ENCODE measurements at regions not wholly inside any gene's neighbourhood (a gene's known extent, or its start where the extent isn't known, plus 50 kb on each side); places are given as distances from the start of the nearest gene placed in this dataset.

DNA sequence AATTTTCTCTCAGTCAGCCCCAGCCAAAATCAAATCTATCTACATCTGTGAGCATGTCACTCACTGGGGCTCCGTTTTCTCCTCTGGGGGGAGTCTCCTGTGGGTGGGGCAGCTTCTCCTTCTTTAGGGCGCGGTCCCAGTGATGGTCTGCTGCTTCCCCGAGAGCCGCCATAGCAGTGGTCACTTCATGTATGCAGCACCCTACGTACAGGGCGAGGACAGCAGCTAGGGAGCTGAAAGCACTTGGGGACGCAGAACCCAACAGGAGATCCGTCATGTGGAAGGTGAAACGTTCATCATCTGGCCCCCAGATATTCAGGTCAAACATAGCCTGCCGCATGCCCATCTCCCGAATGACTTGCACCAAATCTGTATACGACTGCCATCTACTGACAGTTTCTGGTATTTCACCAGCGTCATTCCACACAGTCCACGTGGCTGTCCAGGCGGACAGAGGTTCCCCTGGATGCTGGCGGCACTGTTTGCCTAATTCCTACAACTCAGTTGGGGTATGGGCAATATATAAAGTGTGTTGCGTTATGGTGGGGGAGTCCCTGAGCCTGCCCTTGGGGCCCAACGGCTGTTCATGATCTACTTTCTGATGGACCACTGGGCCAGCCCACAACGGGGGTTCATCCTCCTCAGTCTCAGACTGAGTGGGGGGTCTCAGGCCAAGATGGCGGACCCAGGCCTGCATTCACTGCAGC is 795.0 kb downstream of the EFNA5 start:
- Mint-ChIP-seq H3K27ac (no peak overlapping the region), H3K9me3 (no peaks in the 10 kb centered on the region), H3K4me1 (no peaks in the 10 kb centered on the region), H3K4me3 (no peak overlapping the region), H3K36me3 (no peaks in the 10 kb centered on the region), H3K27me3 (no peaks in the 10 kb centered on the region)

DNA sequence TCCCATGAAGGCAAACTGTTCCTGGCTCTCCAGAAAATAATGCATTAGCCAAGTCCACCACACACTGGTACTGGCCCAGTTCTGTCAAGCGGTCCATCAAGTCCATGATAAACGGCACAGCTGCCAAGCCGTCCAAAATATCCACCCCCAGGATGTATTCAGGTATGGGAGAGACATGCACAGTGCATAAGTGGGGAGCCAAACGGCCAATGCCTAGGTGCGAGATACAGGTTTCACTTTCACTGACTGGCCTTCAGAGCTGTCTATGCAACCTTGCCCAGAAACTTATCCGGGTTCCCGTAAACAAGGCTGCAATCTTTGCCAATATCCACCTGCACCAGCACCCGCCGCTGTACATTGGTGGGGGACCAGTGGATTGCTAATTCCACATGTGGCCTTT is 795.8 kb downstream of the EFNA5 start:
- Mint-ChIP-seq H3K27me3 (no peaks in the 10 kb centered on the region), H3K27ac (no peak overlapping the region), H3K9me3 (no peaks in the 10 kb centered on the region), H3K36me3 (no peaks in the 10 kb centered on the region), H3K4me3 (no peak overlapping the region), H3K4me1 (no peaks in the 10 kb centered on the region)

DNA sequence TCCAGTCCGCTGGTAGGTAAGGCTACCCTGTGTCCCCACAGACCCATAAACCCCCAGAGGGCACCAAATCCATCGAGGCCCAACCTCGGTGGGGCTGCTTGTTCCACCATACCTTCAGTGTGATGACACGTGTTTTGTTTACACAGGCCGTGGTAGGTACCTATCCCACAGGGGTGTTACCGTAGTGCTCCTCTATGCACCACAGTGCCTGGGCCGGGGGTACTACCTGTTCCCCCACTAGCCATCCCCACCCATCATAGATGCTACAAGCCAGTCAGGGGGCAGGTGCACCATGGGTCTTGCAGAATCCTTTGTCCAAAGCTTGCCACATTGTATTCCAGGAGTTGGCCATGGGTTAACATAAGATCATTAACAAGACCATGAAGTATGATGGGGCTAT is 796.2 kb downstream of the EFNA5 start:
- no peak overlapping the region for H3K27ac Mint-ChIP-seq
- no peaks in the 10 kb centered on the region for H3K27me3 Mint-ChIP-seq
- no peak overlapping the region for H3K4me3 Mint-ChIP-seq
- H3K9me3 Mint-ChIP-seq: no peaks in the 10 kb centered on the region
- no peaks in the 10 kb centered on the region for H3K4me1 Mint-ChIP-seq
- H3K36me3 Mint-ChIP-seq: no peaks in the 10 kb centered on the region

DNA sequence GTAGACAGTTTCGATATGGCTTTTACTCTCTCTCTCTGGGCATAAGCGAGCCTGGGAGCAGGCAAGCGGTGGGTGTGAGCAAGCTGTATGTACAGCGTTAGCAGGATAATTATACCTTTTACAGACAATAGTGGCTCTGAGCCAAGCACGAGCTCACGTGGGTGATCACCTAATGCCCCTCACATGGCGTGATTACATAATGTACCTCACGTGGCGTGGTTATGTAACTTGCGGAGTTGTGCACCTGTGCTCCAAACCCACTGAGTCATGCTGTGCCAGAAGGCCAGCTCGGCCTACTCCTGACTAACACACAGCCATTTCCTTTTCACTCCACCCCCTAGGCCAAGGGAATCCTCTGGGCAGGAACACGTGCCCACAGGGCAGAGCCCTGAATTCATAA is 797.2 kb downstream of the EFNA5 start:
- Mint-ChIP-seq H3K27ac (no peak overlapping the region), H3K9me3 (no peaks in the 10 kb centered on the region), H3K27me3 (no peaks in the 10 kb centered on the region)

DNA sequence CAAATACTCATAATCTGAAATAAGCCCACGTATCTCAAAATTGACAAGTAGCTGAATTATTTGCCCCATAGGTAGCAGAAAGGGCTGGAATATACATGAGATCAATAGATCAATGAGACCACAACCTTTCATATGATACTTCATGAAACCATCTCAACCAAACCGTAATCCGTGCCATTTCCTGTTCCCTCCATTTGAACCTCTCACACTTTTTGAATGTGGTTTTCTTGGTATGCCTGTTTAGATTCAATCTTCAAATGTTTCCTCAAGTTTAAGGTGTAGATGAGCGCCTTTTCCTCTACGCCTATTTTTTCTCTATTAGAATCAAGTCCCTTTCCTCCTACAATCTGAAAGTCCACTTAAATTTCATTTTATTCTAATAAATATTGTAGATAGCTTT is 805.5 kb downstream of the EFNA5 start:
- no peak overlapping the region for H3K4me3 Mint-ChIP-seq
- H3K9me3 Mint-ChIP-seq: no peaks in the 10 kb centered on the region
- H3K27ac Mint-ChIP-seq: no peak overlapping the region
- H3K27me3 Mint-ChIP-seq: no peaks in the 10 kb centered on the region
- H3K36me3 Mint-ChIP-seq: no peaks in the 10 kb centered on the region
- H3K4me1 Mint-ChIP-seq: no peaks in the 10 kb centered on the region

More for the DNA sequence above, 797.2 kb downstream of the EFNA5 start:
- no peak overlapping the region for H3K4me3 Mint-ChIP-seq
- H3K36me3 Mint-ChIP-seq: no peaks in the 10 kb centered on the region
- H3K4me1 Mint-ChIP-seq: no peaks in the 10 kb centered on the region

DNA sequence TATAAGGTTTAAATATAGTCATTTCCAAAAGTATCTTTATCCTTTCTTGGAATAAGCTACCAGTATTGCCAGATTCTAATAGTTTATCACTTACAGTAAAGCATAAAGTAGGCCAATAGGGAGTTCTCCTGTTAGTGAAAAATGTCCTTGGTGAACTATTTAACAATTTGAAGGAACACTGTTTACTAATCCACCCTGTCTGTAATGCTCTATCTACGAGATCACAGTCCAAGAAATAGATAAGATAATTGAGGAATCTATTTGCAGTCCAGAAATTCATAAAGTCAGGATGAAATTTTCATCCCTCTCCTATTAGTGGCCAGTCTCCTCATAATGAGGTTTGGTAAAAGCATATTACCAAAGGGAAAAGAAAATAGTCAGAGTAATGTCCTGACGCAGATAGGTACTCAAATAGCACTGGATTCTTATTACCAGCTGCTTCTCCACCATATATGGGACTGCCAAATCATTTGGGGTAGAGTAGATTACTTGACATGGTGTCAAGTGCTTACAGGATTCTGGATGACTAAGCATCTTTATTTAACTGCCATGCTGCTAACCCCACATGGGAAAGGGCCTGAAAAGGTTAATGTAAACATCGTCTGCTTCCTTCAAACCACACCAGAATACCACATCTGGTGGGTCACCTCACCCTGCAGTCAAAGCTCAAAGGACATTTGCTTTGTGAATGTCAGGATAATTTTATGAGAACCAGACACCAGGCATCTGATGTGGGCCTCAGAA is 808.1 kb downstream of the EFNA5 start:
- H3K4me3 Mint-ChIP-seq: no peak overlapping the region
- H3K4me1 Mint-ChIP-seq: no peaks in the 10 kb centered on the region
- H3K27ac Mint-ChIP-seq: no peak overlapping the region
- H3K27me3 Mint-ChIP-seq: no peaks in the 10 kb centered on the region
- no peaks in the 10 kb centered on the region for H3K36me3 Mint-ChIP-seq
- no peaks in the 10 kb centered on the region for H3K9me3 Mint-ChIP-seq

DNA sequence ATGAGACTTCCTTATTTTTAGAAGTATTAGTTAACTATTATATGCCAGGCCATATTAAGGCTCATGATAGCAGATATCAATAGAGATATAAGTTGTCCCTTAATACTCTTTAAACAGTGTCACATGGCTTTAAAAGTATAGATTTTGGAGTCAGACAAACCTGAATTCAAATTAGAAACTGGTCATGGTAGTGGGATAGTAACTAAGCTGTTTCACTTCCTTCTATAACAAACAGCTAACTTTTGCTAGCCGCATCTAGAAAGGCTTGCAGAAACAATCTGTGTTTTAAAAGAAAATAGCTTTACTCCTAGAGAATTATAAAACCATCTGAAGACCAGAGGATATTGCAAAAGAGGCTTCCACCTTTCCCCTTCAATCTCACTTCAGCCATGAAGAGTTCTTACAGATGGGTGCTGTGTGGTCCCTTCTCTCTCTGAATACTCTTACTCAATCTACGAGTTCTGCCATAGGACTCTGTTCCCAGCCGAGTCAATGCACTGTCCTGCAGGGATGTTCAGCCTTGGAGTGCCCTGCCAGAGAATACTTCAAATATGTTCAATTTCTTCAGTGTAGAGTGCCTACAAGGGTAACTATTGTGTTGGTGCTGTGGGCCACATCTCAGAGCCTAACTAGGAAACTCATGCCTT is 810.2 kb downstream of the EFNA5 start:
- H3K9me3 Mint-ChIP-seq: no peaks in the 10 kb centered on the region
- no peaks in the 10 kb centered on the region for H3K27me3 Mint-ChIP-seq
- no peak overlapping the region for H3K27ac Mint-ChIP-seq
- no peak overlapping the region for H3K4me3 Mint-ChIP-seq
- no peaks in the 10 kb centered on the region for H3K4me1 Mint-ChIP-seq
- H3K36me3 Mint-ChIP-seq: no peaks in the 10 kb centered on the region

DNA sequence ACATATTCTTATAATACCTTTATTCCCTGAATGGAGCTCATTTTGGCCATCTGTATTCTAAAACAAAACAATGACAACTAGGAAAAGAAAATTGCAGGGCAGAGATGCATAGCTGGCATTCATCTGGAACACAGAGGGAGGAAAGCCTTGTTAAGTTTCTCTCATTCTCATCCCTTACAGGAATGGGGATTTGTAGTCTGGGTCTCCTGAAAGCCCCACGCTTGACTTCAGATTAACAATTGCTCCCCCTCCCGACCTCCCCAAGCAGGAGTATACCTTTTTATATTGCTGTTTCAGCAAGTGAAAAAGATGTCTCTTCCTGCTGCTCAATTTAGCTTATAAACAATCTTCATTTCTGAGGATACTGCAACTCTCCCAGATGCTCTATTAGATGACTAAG is 812.1 kb downstream of the EFNA5 start:
- Mint-ChIP-seq H3K9me3 (no peaks in the 10 kb centered on the region), H3K27me3 (no peaks in the 10 kb centered on the region), H3K27ac (no peak overlapping the region), H3K4me3 (no peak overlapping the region), H3K4me1 (no peaks in the 10 kb centered on the region), H3K36me3 (no peaks in the 10 kb centered on the region)

DNA sequence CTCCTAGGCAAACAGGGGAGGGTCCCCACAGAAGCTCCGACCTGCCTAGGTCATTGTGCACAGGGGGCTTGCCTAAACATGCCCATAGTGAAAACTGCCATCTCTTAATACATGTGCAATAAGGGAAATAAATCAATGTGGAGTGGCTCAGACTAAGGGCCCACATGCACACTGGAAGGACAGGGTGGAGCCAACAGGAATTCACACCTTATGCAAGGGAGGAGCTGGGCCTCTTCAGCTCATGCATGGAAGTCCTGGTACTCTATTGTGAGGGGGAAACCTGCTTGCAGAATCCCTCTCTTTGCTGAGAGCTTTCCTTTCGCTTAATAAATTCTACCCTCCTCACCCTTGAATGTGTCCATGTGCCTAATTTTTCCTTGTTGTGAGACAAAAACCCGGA is 815.8 kb downstream of the EFNA5 start:
- Mint-ChIP-seq H3K36me3 (no peaks in the 10 kb centered on the region), H3K4me3 (no peak overlapping the region), H3K9me3 (peaks cover 5% of the 10 kb centered on the region), H3K27ac (no peak overlapping the region), H3K4me1 (no peaks in the 10 kb centered on the region), H3K27me3 (no peaks in the 10 kb centered on the region)

DNA sequence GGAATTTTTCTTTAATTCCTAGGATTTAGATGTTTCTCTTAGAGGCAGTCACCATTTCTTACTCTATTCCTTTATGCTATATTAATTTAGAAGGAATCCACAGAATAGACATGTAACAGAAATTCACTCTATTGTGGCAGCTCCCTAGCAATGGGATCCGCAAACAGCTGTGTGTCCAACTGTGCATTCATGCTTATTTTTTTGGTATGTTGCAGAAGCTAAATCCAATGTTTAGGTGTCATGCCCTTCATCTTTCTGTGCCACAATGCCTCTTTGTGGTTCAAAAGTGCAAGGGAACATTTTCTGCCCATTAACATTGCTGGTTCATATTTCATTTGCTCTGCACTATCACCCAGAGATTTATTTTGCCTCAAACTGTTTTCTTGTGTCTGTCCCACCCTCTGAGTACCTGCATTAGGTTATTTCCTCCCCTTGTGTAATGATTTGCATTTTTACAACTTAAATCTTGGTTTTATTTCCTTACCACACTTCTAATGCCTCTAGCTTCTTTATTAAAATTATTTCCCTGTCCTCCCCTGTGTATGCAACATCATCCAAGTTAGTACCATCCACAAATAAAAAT is 816.5 kb downstream of the EFNA5 start:
- H3K4me1 Mint-ChIP-seq: no peaks in the 10 kb centered on the region
- H3K9me3 Mint-ChIP-seq: peaks cover 5% of the 10 kb centered on the region
- H3K27ac Mint-ChIP-seq: no peak overlapping the region
- no peaks in the 10 kb centered on the region for H3K36me3 Mint-ChIP-seq
- no peaks in the 10 kb centered on the region for H3K27me3 Mint-ChIP-seq
- H3K4me3 Mint-ChIP-seq: no peak overlapping the region

DNA sequence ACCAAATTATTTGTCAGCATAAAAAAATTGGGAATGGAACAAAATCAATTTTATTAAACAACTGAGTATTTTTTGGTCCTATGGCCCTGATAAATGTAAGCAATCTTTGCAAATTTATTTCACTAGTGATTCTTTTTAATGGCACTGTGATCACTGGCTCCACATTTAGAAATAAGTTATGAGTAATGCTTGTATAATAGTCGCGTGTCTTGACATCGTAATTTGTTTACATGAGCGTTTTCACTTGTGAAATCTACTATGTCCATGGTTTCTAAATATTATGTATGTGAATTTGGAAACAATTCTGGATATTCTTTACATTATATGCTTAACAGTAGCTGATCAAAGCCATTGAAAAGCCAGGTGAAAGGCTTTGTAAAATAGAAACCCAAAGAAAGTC is 817.5 kb downstream of the EFNA5 start:
- Mint-ChIP-seq H3K9me3 (peaks cover 5% of the 10 kb centered on the region), H3K27ac (no peak overlapping the region), H3K27me3 (no peaks in the 10 kb centered on the region), H3K36me3 (no peaks in the 10 kb centered on the region), H3K4me1 (no peaks in the 10 kb centered on the region), H3K4me3 (no peak overlapping the region)

DNA sequence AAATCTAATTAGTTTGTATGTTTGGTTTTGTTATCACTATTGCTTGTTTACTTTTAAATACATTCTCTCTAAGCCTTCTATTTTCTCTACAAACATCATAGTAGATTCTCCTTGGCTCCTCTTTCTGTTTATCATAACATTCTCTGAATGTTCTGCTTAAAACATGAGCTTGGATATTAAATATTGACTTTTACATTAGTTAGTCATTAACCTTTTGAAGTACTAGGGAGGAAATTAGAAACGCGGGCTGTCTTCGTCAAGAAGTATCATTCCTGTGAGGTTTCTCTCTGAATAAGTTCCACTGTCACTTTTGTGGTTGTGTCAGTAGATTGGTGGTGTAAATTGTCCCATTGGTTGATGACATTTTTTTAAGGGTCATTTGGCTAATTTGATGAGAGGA is 821.5 kb downstream of the EFNA5 start:
- H3K36me3 Mint-ChIP-seq: no peaks in the 10 kb centered on the region

DNA sequence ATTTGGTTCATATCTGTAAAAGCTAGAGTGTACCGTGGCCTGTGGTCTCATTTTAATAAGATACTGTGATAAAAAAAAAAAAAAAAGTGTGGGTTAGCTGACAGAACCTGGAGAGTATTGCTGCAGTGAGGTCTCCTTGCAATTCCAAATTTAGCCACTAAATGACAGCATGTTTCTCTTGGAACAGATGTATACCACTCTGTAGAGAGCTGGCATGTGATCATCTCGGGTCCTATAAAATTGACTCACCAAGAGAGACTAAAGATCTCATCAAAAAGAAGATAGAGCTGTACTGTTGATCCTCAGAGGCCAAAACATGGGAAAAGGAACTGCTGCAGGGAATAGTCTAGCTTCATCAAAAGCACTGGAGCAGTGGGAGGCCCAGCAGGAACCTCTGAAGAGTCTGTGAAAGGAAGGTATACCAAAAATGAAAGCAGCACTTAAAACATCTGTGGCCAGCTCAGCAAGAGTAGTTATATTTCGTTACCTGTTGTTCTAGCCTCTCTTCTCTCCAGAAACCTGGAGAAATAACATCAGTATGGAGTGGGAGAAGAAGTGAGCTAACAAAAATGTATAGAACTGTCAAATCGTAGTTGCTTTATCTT is 826.8 kb downstream of the EFNA5 start:
- Mint-ChIP-seq H3K4me3 (no peak overlapping the region), H3K27ac (no peak overlapping the region), H3K36me3 (no peaks in the 10 kb centered on the region), H3K9me3 (no peaks in the 10 kb centered on the region), H3K4me1 (no peaks in the 10 kb centered on the region), H3K27me3 (no peaks in the 10 kb centered on the region)

More for the DNA sequence above, 821.5 kb downstream of the EFNA5 start:
- H3K27ac Mint-ChIP-seq: no peak overlapping the region
- no peak overlapping the region for H3K4me3 Mint-ChIP-seq
- H3K9me3 Mint-ChIP-seq: peaks cover 5% of the 10 kb centered on the region
- H3K27me3 Mint-ChIP-seq: no peaks in the 10 kb centered on the region
- H3K4me1 Mint-ChIP-seq: no peaks in the 10 kb centered on the region

DNA sequence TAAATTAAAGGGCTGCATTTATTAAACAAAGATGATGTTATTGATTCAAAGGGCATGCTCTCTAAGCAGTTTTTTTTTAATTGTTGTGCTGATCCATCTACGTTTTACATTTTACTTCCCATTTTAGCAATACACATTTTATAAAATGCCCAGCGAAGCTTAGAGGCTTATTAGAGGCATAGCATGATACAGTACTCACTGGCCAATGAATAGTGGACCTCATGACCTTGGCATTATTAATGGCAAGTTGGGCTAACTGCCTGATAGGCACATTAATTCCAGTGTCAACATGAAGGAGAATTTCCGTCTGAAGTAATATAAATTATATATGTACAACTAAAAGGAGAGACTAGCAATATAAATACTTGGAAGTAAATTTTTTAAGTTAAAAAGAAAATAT is 837.2 kb downstream of the EFNA5 start:
- peaks cover 6% of the 10 kb centered on the region for H3K9me3 Mint-ChIP-seq
- H3K4me1 Mint-ChIP-seq: no peaks in the 10 kb centered on the region
- no peaks in the 10 kb centered on the region for H3K36me3 Mint-ChIP-seq
- no peaks in the 10 kb centered on the region for H3K27me3 Mint-ChIP-seq
- H3K4me3 Mint-ChIP-seq: no peak overlapping the region
- no peak overlapping the region for H3K27ac Mint-ChIP-seq

DNA sequence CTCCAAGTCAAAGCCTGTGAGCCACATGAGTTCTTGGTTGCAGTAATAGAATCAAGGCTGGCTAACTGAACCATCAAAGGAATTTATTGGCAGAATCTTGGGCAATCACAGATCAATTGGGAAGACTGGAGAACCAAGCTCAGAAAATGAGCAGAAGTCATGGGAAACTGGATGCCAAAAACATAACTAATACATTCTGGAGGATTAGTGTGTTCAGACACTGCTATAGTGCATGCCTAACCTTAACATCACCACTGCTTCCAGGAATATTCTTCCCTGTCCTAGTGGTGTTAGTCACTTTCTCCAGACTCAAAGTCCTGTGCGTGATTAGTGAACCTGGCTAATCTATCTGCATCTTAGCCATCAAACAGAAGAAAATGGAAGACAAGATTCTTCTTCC is 843.7 kb downstream of the EFNA5 start:
- H3K27me3 Mint-ChIP-seq: no peaks in the 10 kb centered on the region
- no peak overlapping the region for H3K4me3 Mint-ChIP-seq
- H3K9me3 Mint-ChIP-seq: no peaks in the 10 kb centered on the region
- H3K4me1 Mint-ChIP-seq: no peaks in the 10 kb centered on the region
- H3K27ac Mint-ChIP-seq: no peak overlapping the region
- H3K36me3 Mint-ChIP-seq: no peaks in the 10 kb centered on the region

DNA sequence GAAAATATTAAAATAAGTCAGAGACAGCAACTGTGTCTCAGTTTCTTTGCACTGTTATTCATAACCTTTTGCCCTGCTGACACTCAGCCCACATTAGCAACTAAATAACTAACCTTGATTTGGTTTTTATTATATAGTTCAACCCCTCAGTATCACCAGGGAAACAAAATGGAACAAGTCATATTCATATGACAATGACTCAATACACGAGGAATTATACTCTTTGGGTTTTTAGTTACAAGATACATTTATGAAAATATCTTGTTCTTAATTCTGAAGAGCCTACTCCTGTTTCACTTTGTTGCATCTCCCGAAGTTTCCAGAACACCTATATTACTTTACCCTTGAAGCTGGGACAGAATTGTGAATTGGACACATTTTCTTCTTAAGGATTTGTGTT is 845.4 kb downstream of the EFNA5 start:
- H3K27me3 Mint-ChIP-seq: no peaks in the 10 kb centered on the region

More for the DNA sequence above, 845.4 kb downstream of the EFNA5 start:
- H3K36me3 Mint-ChIP-seq: no peaks in the 10 kb centered on the region
- no peaks in the 10 kb centered on the region for H3K9me3 Mint-ChIP-seq
- H3K27ac Mint-ChIP-seq: no peak overlapping the region
- no peak overlapping the region for H3K4me3 Mint-ChIP-seq
- no peaks in the 10 kb centered on the region for H3K4me1 Mint-ChIP-seq

Measured in activated naive CD4-positive, alpha-beta T cell treated with anti-CD3 and anti-CD28 coated beads, Interleukin-2, amount 50 U/mL, for 24 hours (primary cell).